B cell (primary cell): ENCODE measurements at regions not wholly inside any gene's neighbourhood (a gene's known extent, or its start where the extent isn't known, plus 50 kb on each side); places are given as distances from the start of the nearest gene placed in this dataset.

Source experiments
- ATAC-seq: fragments of 200-7000 bp; cut with Tn5 transposase; one replicate; pipeline ENCODE4 v1.10.0; 2021; ENCODE audit warnings: low read depth, mild to moderate bottlenecking, moderate number of reproducible peaks, moderate library complexity
- CTCF ChIA-PET: fragments of 350-600 bp; sonication (Branson Sonifier 250); formaldehyde crosslinking; loops from one replicate; lab custom pipeline; 2021; ENCODE audit warnings: antibody characterized with exemption, inconsistent platforms; lab: Charles Lee
- POLR2A ChIA-PET: fragments of 350-600 bp; sonication (Branson Sonifier 250); formaldehyde crosslinking; loops from one replicate; lab custom pipeline; 2021; ENCODE audit warnings: antibody characterized with exemption; lab: Charles Lee
- DNase-seq: peaks from one replicate; pipeline ENCODE4 v3.0.0; 2013
- H2AFZ ChIP-seq: 2 replicates; pipeline ENCODE4 v1.6.1; 2012; ENCODE audit warnings: mild to moderate bottlenecking, low read depth, low read length; ENCODE audit not compliant: insufficient read depth, poor library complexity, severe bottlenecking
- H3K27ac ChIP-seq, 2 donors: 1 replicate in 1 of 2; 2 replicates in 1 of 2; pipeline ENCODE4 v1.5.1; 2012 to 2013; ENCODE audit warnings: low read length in 2 of 2, mild to moderate bottlenecking in 2 of 2, moderate library complexity in 1 of 2
- H3K27me3 ChIP-seq, 4 experiments: fragments of 200-600 bp in 1 of 4; sonication (generic) in 1 of 4; replicated peaks in 1 of 4; 1 replicate in 2 of 4; 2 replicates in 2 of 4; pipeline versions ENCODE4 v1.6.1 to v1.7.0; 2013 to 2016; ENCODE audit warnings: low read length in 3 of 4, mild to moderate bottlenecking in 2 of 4, mixed read lengths in 1 of 4, moderate library complexity in 1 of 4; ENCODE audit not compliant: insufficient read depth in 4 of 4, control insufficient read depth in 3 of 4; ENCODE audit errors: control extremely low read depth in 1 of 4
- H3K36me3 ChIP-seq, 2 experiments: replicated peaks in 1 of 2; 1 replicate in 1 of 2; 2 replicates in 1 of 2; pipeline versions ENCODE4 v1.6.1 to v1.7.1; 2013; ENCODE audit warnings: low read length in 1 of 2; ENCODE audit not compliant: insufficient read depth in 2 of 2, control insufficient read depth in 1 of 2; ENCODE audit errors: control extremely low read depth in 1 of 2, extremely low read depth in 1 of 2
- H3K4me1 ChIP-seq, 2 donors: fragments of 200-600 bp in 1 of 2; sonication (generic) in 1 of 2; 1 replicate in 1 of 2; 2 replicates in 1 of 2; pipeline versions ENCODE4 v1.5.1 to v1.6.1; 2013 to 2017; ENCODE audit warnings: low read length in 2 of 2; ENCODE audit not compliant: control insufficient read depth in 2 of 2, insufficient read depth in 2 of 2
- H3K4me2 ChIP-seq: replicated peaks from 2 replicates; pipeline ENCODE3; 2012; ENCODE audit warnings: mild to moderate bottlenecking, low read depth, low read length; ENCODE audit not compliant: poor library complexity, severe bottlenecking
- H3K4me3 ChIP-seq, 5 experiments: fragments of 200-600 bp in 1 of 5; sonication (generic) in 1 of 5; 1 replicate in 3 of 5; 2 replicates in 2 of 5; pipeline versions ENCODE4 v1.5.1 to v1.7.0; 2011 to 2016; ENCODE audit warnings: low read length in 4 of 5, mild to moderate bottlenecking in 4 of 5, low read depth in 2 of 5, control low read depth in 1 of 5, moderate library complexity in 1 of 5; ENCODE audit not compliant: insufficient read depth in 1 of 5; ENCODE audit errors: control extremely low read depth in 1 of 5, extremely low read depth in 1 of 5
- H3K79me2 ChIP-seq: fragments of 200-600 bp; sonication (generic); one replicate; pipeline ENCODE4 v1.6.0; 2016; ENCODE audit warnings: low read length; ENCODE audit not compliant: control insufficient read depth, insufficient read depth
- H3K9ac ChIP-seq: fragments of 200-600 bp; sonication (generic); 2 replicates; pipeline ENCODE4 v1.6.1; 2017; ENCODE audit warnings: mild to moderate bottlenecking, low read length, moderate library complexity
- H3K9me3 ChIP-seq, 3 donors: one replicate each; pipeline versions ENCODE4 v1.6.1 to v1.7.1; 2013; ENCODE audit warnings: low read length in 2 of 3; ENCODE audit not compliant: control insufficient read depth in 2 of 3, insufficient read depth in 1 of 3; ENCODE audit errors: control extremely low read depth in 1 of 3
- H4K20me1 ChIP-seq: 2 replicates; pipeline ENCODE4 v1.6.0; 2012; ENCODE audit warnings: mild to moderate bottlenecking, low read length; ENCODE audit not compliant: insufficient read depth, control insufficient read depth, poor library complexity, severe bottlenecking
- H3K27ac Mint-ChIP-seq: one replicate; pipeline ENCODE4 v1.8.0; 2021; ENCODE audit warnings: mixed read lengths
- H3K27me3 Mint-ChIP-seq: one replicate; pipeline ENCODE4 v1.8.0; 2021; ENCODE audit warnings: mixed read lengths
- H3K4me1 Mint-ChIP-seq: one replicate; pipeline ENCODE4 v1.8.0; 2021; ENCODE audit warnings: mixed read lengths
- H3K4me3 Mint-ChIP-seq: one replicate; pipeline ENCODE4 v1.8.0; 2021; ENCODE audit warnings: mixed read lengths
- H3K9me3 Mint-ChIP-seq: one replicate; pipeline ENCODE4 v1.8.0; 2022; ENCODE audit warnings: mixed read lengths; ENCODE audit not compliant: insufficient read depth
- EZH2 ChIP-seq: IDR thresholded peaks from 2 replicates; pipeline ENCODE4 v1.6.1; 2012; ENCODE audit warnings: borderline replicate concordance, low read depth, mild to moderate bottlenecking, moderate library complexity, low read length; ENCODE audit not compliant: insufficient read depth, poor library complexity, severe bottlenecking
- WGBS: methylation state at CpG from one replicate; pipeline ENCODE4 v1.1.5; 2013; ENCODE audit warnings: missing lambda C conversion rate; ENCODE audit not compliant: insufficient coverage; 5-methylcytosine and 5-hydroxymethylcytosine counted together
- intact Hi-C: fragments of 100-400 bp; cut with micrococcal nuclease; formaldehyde crosslinking; loops from one replicate; pipeline ENCODE4 v1.10.0; 2022
- TF ChIP-seq, protein P1 (sequence below): fragments of 200-600 bp; IDR thresholded peaks from one replicate; pipeline ENCODE4 v1.8.0; 2022; ENCODE audit warnings: antibody characterized with exemption, mild to moderate bottlenecking

DNA sequence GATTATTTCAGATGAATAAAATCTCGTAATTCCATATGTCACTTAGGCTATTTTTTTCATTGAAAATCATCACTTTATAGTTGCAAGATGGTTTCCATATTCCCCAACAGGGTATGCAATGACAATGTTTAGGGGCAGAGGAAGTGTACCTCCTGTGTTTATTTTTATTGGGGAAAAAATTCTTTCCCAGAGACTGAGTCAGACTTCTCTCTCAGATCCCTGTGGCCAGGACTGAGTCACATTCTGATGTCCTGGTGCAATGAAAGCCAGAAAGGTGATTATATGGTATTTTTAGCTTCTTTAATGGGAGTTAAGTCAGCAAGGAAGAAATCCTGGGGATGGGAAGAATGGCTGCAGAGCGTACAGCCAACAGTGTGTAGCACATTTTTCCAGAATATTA, 196.9 kb upstream of the ALG10 start:
- Histone ChIP-seq H3K27ac (no peak overlapping the region), H3K36me3 (no peaks in the 10 kb centered on the region), H4K20me1 (no peaks in the 10 kb centered on the region), H3K9me3 (peaks cover 0 to 5% (median 0%) of the 10 kb centered on the region in 3 donors), H2AFZ (no peak overlapping the region), H3K4me3 (no peak overlapping the region), H3K27me3 (no peaks in the 10 kb centered on the region), H3K79me2 (no peaks in the 10 kb centered on the region), H3K9ac (no peak overlapping the region), H3K4me1 (no peaks in the 10 kb centered on the region), H3K4me2 (no peak overlapping the region)
- Mint-ChIP-seq H3K27ac (no peak overlapping the region), H3K9me3 (peaks cover 5% of the 10 kb centered on the region), H3K4me3 (no peak overlapping the region), H3K4me1 (no peaks in the 10 kb centered on the region), H3K27me3 (no peaks in the 10 kb centered on the region)
- no peak for TF ChIP-seq EZH2
- TF ChIP-seq, protein P1, sequence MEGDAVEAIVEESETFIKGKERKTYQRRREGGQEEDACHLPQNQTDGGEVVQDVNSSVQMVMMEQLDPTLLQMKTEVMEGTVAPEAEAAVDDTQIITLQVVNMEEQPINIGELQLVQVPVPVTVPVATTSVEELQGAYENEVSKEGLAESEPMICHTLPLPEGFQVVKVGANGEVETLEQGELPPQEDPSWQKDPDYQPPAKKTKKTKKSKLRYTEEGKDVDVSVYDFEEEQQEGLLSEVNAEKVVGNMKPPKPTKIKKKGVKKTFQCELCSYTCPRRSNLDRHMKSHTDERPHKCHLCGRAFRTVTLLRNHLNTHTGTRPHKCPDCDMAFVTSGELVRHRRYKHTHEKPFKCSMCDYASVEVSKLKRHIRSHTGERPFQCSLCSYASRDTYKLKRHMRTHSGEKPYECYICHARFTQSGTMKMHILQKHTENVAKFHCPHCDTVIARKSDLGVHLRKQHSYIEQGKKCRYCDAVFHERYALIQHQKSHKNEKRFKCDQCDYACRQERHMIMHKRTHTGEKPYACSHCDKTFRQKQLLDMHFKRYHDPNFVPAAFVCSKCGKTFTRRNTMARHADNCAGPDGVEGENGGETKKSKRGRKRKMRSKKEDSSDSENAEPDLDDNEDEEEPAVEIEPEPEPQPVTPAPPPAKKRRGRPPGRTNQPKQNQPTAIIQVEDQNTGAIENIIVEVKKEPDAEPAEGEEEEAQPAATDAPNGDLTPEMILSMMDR = no peak
- ChIA-PET POLR2A (no interaction called here), CTCF (no interaction called here)
- DNase-seq (no peak), ATAC-seq (no peak)
- intact Hi-C loops = no loop called here
- no CpG with 5 or more reads among the region's 2 CpGs for WGBS

DNA sequence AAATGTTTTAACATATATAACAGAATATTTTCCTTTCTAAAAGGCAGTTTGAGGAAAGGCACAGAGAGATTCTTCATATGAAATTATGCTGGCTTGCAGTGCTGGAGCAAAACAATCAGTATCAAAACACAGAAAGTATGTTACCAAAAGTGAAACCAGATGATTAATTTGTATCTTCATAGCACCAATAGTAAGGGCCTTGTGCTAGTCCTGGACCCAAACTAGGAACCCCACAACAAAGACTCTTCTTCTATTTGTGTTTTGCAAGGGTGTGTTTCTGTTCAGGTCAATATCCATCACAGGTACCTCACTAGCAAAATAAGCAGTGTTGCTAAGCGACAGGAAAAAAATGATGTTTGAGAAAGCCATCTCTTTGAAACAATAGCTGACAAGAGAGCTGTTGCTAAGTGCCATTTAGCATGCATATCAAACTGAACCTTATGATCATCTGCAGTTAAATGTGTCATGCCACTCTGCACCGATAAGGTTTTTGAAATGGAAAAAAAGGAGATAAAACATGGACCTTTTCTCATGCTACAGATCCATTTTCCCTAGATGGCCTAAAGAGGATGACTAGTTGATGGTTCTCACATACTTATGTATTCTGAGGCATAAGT, 196.2 kb upstream of the ALG10 start:
- no CpG with 5 or more reads among the region's 2 CpGs for WGBS
- intact Hi-C loops = no loop called here
- H3K27ac Mint-ChIP-seq = no peak overlapping the region
- H2AFZ ChIP-seq = no peak overlapping the region
- H3K4me2 ChIP-seq = no peak overlapping the region
- no peaks in the 10 kb centered on the region for H3K27me3 ChIP-seq
- H3K27ac ChIP-seq = no peak overlapping the region
- no peaks in the 10 kb centered on the region for H3K4me1 Mint-ChIP-seq
- no peak overlapping the region for H3K4me3 ChIP-seq
- no peaks in the 10 kb centered on the region for H4K20me1 ChIP-seq
- no peaks in the 10 kb centered on the region for H3K27me3 Mint-ChIP-seq
- POLR2A ChIA-PET = no interaction called here
- H3K79me2 ChIP-seq = no peaks in the 10 kb centered on the region
- H3K36me3 ChIP-seq = no peaks in the 10 kb centered on the region
- no peaks in the 10 kb centered on the region for H3K4me1 ChIP-seq
- ATAC-seq (no peak), DNase-seq (no peak)
- H3K9me3 Mint-ChIP-seq = peaks cover 5% of the 10 kb centered on the region
- H3K9me3 ChIP-seq = peaks cover 0 to 5% (median 0%) of the 10 kb centered on the region in 3 donors
- H3K9ac ChIP-seq = no peak overlapping the region
- no peak overlapping the region for H3K4me3 Mint-ChIP-seq
- CTCF ChIA-PET = no interaction called here
- no peak for TF ChIP-seq EZH2
- TF ChIP-seq, protein P1 = no peak
